ENCODE measurements at regions not wholly inside any gene's neighbourhood (a gene's known extent, or its start where the extent isn't known, plus 50 kb on each side); places are given as distances from the start of the nearest gene placed in this dataset.

DNA sequence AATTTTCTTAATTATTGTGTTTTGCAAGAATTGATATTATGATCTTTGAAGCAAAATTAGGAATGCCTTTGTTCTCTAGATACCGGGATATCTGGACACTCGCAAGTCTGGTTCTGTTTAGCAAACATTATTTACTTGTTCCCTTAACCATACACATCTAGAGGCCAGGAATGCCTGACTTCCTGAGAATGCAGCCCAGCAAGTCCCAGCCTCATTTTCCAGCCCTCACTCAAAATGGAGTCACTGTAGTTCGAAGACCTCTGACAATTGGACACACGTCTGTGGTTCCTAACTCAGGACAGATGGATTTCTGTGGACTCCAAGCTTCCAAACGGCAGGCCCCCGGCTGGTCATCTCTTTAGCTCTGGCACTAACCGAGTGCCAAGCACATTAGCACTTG is 355.4 kb upstream of the RBFOX1 start:
- TF ChIP-seq, protein P1, sequence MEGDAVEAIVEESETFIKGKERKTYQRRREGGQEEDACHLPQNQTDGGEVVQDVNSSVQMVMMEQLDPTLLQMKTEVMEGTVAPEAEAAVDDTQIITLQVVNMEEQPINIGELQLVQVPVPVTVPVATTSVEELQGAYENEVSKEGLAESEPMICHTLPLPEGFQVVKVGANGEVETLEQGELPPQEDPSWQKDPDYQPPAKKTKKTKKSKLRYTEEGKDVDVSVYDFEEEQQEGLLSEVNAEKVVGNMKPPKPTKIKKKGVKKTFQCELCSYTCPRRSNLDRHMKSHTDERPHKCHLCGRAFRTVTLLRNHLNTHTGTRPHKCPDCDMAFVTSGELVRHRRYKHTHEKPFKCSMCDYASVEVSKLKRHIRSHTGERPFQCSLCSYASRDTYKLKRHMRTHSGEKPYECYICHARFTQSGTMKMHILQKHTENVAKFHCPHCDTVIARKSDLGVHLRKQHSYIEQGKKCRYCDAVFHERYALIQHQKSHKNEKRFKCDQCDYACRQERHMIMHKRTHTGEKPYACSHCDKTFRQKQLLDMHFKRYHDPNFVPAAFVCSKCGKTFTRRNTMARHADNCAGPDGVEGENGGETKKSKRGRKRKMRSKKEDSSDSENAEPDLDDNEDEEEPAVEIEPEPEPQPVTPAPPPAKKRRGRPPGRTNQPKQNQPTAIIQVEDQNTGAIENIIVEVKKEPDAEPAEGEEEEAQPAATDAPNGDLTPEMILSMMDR (IDR thresholded peaks at IDR 0.05) = no peak
- TF ChIP-seq POLR2A (IDR thresholded peaks at IDR 0.05) = no peak

All from uterus (tissue), 2 donors.